H9 (cell line): ENCODE measurements at regions not wholly inside any gene's neighbourhood (a gene's known extent, or its start where the extent isn't known, plus 50 kb on each side); places are given as distances from the start of the nearest gene placed in this dataset.

Source experiments
- DNase-seq: peaks from one replicate; pipeline ENCODE4 v3.0.0-alpha.2; 2017
- H2AFZ ChIP-seq: one replicate; pipeline ENCODE4 v1.6.1; 2013; ENCODE audit warnings: mild to moderate bottlenecking, low read length, control low read depth, moderate library complexity
- H2AK5ac ChIP-seq: 2 replicates; pipeline ENCODE4 v1.6.1; 2013; ENCODE audit warnings: low read length, control low read depth, mixed read lengths; ENCODE audit not compliant: insufficient read length
- H2BK120ac ChIP-seq: one replicate; pipeline ENCODE4 v1.6.1; 2013; ENCODE audit warnings: low read depth, mild to moderate bottlenecking, low read length, control low read depth, inconsistent platforms; ENCODE audit not compliant: poor library complexity, severe bottlenecking
- H2BK12ac ChIP-seq: 2 replicates; pipeline ENCODE4 v1.6.1; 2013; ENCODE audit warnings: low read length, control low read depth, mixed read lengths, low read depth; ENCODE audit not compliant: insufficient read length
- H2BK15ac ChIP-seq: 2 replicates; pipeline ENCODE4 v1.6.1; 2013; ENCODE audit warnings: low read depth, low read length, control low read depth
- H2BK20ac ChIP-seq: one replicate; pipeline ENCODE4 v1.6.1; 2013; ENCODE audit warnings: low read depth, mild to moderate bottlenecking, low read length, control low read depth, inconsistent platforms; ENCODE audit not compliant: poor library complexity, severe bottlenecking
- H2BK5ac ChIP-seq: 2 replicates; pipeline ENCODE4 v1.6.1; 2013; ENCODE audit warnings: low read length, control low read depth, mixed read lengths; ENCODE audit not compliant: insufficient read length
- H3K14ac ChIP-seq: 2 replicates; pipeline ENCODE4 v1.6.1; 2013; ENCODE audit warnings: low read length, control low read depth; ENCODE audit not compliant: insufficient read depth
- H3K18ac ChIP-seq: 2 replicates; pipeline ENCODE4 v1.6.1; 2013; ENCODE audit warnings: low read depth, mild to moderate bottlenecking, mixed read lengths, low read length, control low read depth; ENCODE audit not compliant: insufficient read length
- H3K23ac ChIP-seq: 2 replicates; pipeline ENCODE4 v1.6.1; 2013; ENCODE audit warnings: low read length, control low read depth, mixed read lengths, low read depth; ENCODE audit not compliant: insufficient read length
- H3K23me2 ChIP-seq: 2 replicates; pipeline ENCODE4 v1.6.1; 2013; ENCODE audit warnings: low read depth, mild to moderate bottlenecking, mixed read lengths, low read length, control low read depth; ENCODE audit not compliant: insufficient read length, poor library complexity, severe bottlenecking
- H3K27ac ChIP-seq: 2 replicates; pipeline ENCODE4 v1.5.1; 2013; ENCODE audit warnings: low read length, control low read depth, mixed read lengths, low read depth; ENCODE audit not compliant: insufficient read length
- H3K27me3 ChIP-seq: 2 replicates; pipeline ENCODE4 v1.6.1; 2013; ENCODE audit warnings: low read length, control low read depth, inconsistent platforms; ENCODE audit not compliant: insufficient read depth
- H3K4ac ChIP-seq: 2 replicates; pipeline ENCODE4 v1.6.1; 2013; ENCODE audit warnings: low read depth, mild to moderate bottlenecking, control low read depth, inconsistent platforms, low read length, moderate library complexity
- H3K4me1 ChIP-seq: 2 replicates; pipeline ENCODE4 v1.6.1; 2013; ENCODE audit warnings: low read length, control low read depth, inconsistent platforms; ENCODE audit not compliant: insufficient read depth
- H3K4me2 ChIP-seq: 2 replicates; pipeline ENCODE4 v1.6.1; 2013; ENCODE audit warnings: low read length, control low read depth, mixed read lengths; ENCODE audit not compliant: insufficient read length, insufficient read depth
- H3K56ac ChIP-seq: 2 replicates; pipeline ENCODE4 v1.6.1; 2013; ENCODE audit warnings: low read depth, mild to moderate bottlenecking, mixed read lengths, low read length, control low read depth; ENCODE audit not compliant: insufficient read length
- H3K79me1 ChIP-seq: 2 replicates; pipeline ENCODE4 v1.6.1; 2013; ENCODE audit warnings: low read depth, mild to moderate bottlenecking, moderate library complexity, low read length, control low read depth, inconsistent platforms; ENCODE audit not compliant: insufficient read depth, poor library complexity, severe bottlenecking
- H3K79me2 ChIP-seq: 2 replicates; pipeline ENCODE4 v1.6.1; 2013; ENCODE audit warnings: low read length, control low read depth, inconsistent platforms; ENCODE audit not compliant: insufficient read depth
- H3K9ac ChIP-seq: 2 replicates; pipeline ENCODE4 v1.6.1; 2013; ENCODE audit warnings: low read length, control low read depth, mixed read lengths; ENCODE audit not compliant: insufficient read length; ENCODE audit errors: extremely low read depth
- H3K9me3 ChIP-seq: one replicate; pipeline ENCODE4 v1.6.1; 2013; ENCODE audit warnings: low read depth, low read length, inconsistent platforms; ENCODE audit not compliant: control insufficient read depth
- H3T11ph ChIP-seq: one replicate; pipeline ENCODE4 v1.6.1; 2013; ENCODE audit warnings: mild to moderate bottlenecking, low read length, control low read depth, inconsistent platforms
- H4K20me1 ChIP-seq: one replicate; pipeline ENCODE4 v1.6.1; 2013; ENCODE audit not compliant: control insufficient read depth, insufficient read length, insufficient read depth
- H4K5ac ChIP-seq: 2 replicates; pipeline ENCODE4 v1.6.1; 2013; ENCODE audit warnings: low read depth, mild to moderate bottlenecking, mixed read lengths, low read length, control low read depth; ENCODE audit not compliant: insufficient read length
- H4K8ac ChIP-seq: replicated peaks from 2 replicates; pipeline ENCODE4 v1.6.1; 2013; ENCODE audit warnings: low read length, control low read depth, mixed read lengths, low read depth; ENCODE audit not compliant: insufficient read length
- H4K91ac ChIP-seq: 2 replicates; pipeline ENCODE4 v1.6.1; 2013; ENCODE audit warnings: low read depth, mild to moderate bottlenecking, moderate library complexity, mixed read lengths, low read length, control low read depth; ENCODE audit not compliant: insufficient read length
- H3K27ac Mint-ChIP-seq, 3 experiments: 2 replicates in 2 of 3; 3 replicates in 1 of 3; pipeline ENCODE4 v1.8.0; 2020 to 2021; ENCODE audit warnings: mixed read lengths in 3 of 3, mild to moderate bottlenecking in 1 of 3, moderate library complexity in 1 of 3
- H3K27me3 Mint-ChIP-seq: 2 replicates; pipeline ENCODE4 v1.8.0; 2021; ENCODE audit warnings: low read depth, mild to moderate bottlenecking, moderate library complexity, mixed read lengths
- H3K36me3 Mint-ChIP-seq, 3 experiments: 2 replicates in 2 of 3; 3 replicates in 1 of 3; pipeline ENCODE4 v1.8.0; 2020 to 2021; ENCODE audit warnings: low read depth in 3 of 3, mixed read lengths in 3 of 3; ENCODE audit not compliant: insufficient read depth in 1 of 3
- H3K4me1 Mint-ChIP-seq, 2 experiments: 2 replicates each; pipeline ENCODE4 v1.8.0; 2020; ENCODE audit warnings: mixed read lengths in 2 of 2
- H3K4me3 Mint-ChIP-seq, 2 experiments: 2 replicates in 1 of 2; 3 replicates in 1 of 2; pipeline ENCODE4 v1.8.0; 2020 to 2021; ENCODE audit warnings: mild to moderate bottlenecking in 2 of 2, mixed read lengths in 2 of 2, moderate library complexity in 1 of 2
- H3K9me3 Mint-ChIP-seq, 2 experiments: 2 replicates in 1 of 2; 3 replicates in 1 of 2; pipeline ENCODE4 v1.8.0; 2020; ENCODE audit warnings: mild to moderate bottlenecking in 2 of 2, mixed read lengths in 2 of 2, moderate library complexity in 1 of 2
- WGBS: extraction: QIAGEN DNeasy Blood & Tissue Kit; methylation state at CpG from one replicate; pipeline ENCODE4 v1.1.7; 2013; ENCODE audit warnings: missing lambda C conversion rate, low lambda C conversion rate, mixed read lengths; ENCODE audit not compliant: insufficient read length; ENCODE audit errors: extremely low coverage; 5-methylcytosine and 5-hydroxymethylcytosine counted together
- TF ChIP-seq, protein P1 (sequence below): fragments of 200-600 bp; sonication (generic); conservative IDR thresholded peaks from 3 replicates; pipeline ENCODE4 v1.8.0; 2021; ENCODE audit warnings: antibody characterized with exemption, mild to moderate bottlenecking

- Histone ChIP-seq H3K4me2 (no peak overlapping the region), H3K79me1 (no peaks in the 10 kb centered on the region), H3K27me3 (no peaks in the 10 kb centered on the region), H3T11ph (no peak overlapping the region), H3K14ac (no peak overlapping the region), H3K79me2 (no peaks in the 10 kb centered on the region), H3K27ac (no peak overlapping the region), H2AFZ (no peak overlapping the region), H2BK12ac (no peak overlapping the region), H2AK5ac (no peak overlapping the region), H2BK120ac (no peak overlapping the region), H3K4ac (no peak overlapping the region), H4K20me1 (no peaks in the 10 kb centered on the region), H3K9ac (no peak overlapping the region), H3K23ac (no peak overlapping the region), H3K56ac (no peak overlapping the region), H2BK20ac (peak overlapping the region; percentile 29), H4K91ac (no peak overlapping the region), H2BK15ac (no peak overlapping the region), H2BK5ac (no peak overlapping the region), H3K23me2 (no peaks in the 10 kb centered on the region), H4K5ac (no peak overlapping the region), H3K18ac (no peak overlapping the region), H3K4me1 (peaks cover 4% of the 10 kb centered on the region; the same call in 1 of the 2 replicates), H4K8ac (no peak overlapping the region), H3K9me3 (no peaks in the 10 kb centered on the region)
- no peak overlapping the region for H3K27ac Mint-ChIP-seq
- peaks cover 13 to 21% of the 10 kb centered on the region in 2 experiments for H3K9me3 Mint-ChIP-seq
- WGBS: no CpG with 5 or more reads among the region's 1 CpG
- peaks cover 23% of the 10 kb centered on the region for H3K27me3 Mint-ChIP-seq
- no peak overlapping the region for H3K4me3 Mint-ChIP-seq
- TF ChIP-seq, protein P1, sequence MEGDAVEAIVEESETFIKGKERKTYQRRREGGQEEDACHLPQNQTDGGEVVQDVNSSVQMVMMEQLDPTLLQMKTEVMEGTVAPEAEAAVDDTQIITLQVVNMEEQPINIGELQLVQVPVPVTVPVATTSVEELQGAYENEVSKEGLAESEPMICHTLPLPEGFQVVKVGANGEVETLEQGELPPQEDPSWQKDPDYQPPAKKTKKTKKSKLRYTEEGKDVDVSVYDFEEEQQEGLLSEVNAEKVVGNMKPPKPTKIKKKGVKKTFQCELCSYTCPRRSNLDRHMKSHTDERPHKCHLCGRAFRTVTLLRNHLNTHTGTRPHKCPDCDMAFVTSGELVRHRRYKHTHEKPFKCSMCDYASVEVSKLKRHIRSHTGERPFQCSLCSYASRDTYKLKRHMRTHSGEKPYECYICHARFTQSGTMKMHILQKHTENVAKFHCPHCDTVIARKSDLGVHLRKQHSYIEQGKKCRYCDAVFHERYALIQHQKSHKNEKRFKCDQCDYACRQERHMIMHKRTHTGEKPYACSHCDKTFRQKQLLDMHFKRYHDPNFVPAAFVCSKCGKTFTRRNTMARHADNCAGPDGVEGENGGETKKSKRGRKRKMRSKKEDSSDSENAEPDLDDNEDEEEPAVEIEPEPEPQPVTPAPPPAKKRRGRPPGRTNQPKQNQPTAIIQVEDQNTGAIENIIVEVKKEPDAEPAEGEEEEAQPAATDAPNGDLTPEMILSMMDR: no peak
- no peak for DNase-seq
- peaks cover 12 to 18% (median 13%) of the 10 kb centered on the region in 3 experiments for H3K36me3 Mint-ChIP-seq
- H3K4me1 Mint-ChIP-seq: peaks cover 19 to 20% of the 10 kb centered on the region in 2 experiments
Measured at GRCh38 chr11:116473206-116473769, 299.5 kb downstream of the BUD13 start.
